ENCODE measurements at regions not wholly inside any gene's neighbourhood (a gene's known extent, or its start where the extent isn't known, plus 50 kb on each side); places are given as distances from the start of the nearest gene placed in this dataset.

- ChIA-PET POLR2A (no interaction called here), CTCF (no interaction called here)
- Histone ChIP-seq H3K27ac (ENCODE audit: low read depth, low read length) (no peak overlapping the region), H3K9me3 (ENCODE audit: control insufficient read depth, insufficient read depth, low read length) (no peaks in the 10 kb centered on the region), H3K27me3 (ENCODE audit: control insufficient read depth, insufficient read depth, low read length) (no peaks in the 10 kb centered on the region), H3K4me3 (ENCODE audit: low read depth, low read length) (no peak overlapping the region)
- TF ChIP-seq CTCF (IDR thresholded peaks at IDR 0.05; ENCODE audit: low read depth, low read length) = no peak
- no peak for DNase-seq (ENCODE audit: low read depth, low spot score)
Observed at GRCh38 chr5:8650186-8650585, 781.2 kb downstream of the MTRR start.

- POLR2A ChIA-PET = no interaction called here
- CTCF ChIA-PET = no interaction called here
- peak; percentile 10 for DNase-seq (ENCODE audit: low read depth, low spot score)
- Histone ChIP-seq H3K9me3 (ENCODE audit: control insufficient read depth, insufficient read depth, low read length) (no peaks in the 10 kb centered on the region), H3K4me3 (ENCODE audit: low read depth, low read length) (no peak overlapping the region), H3K27ac (ENCODE audit: low read depth, low read length) (no peak overlapping the region), H3K27me3 (ENCODE audit: control insufficient read depth, insufficient read depth, low read length) (no peaks in the 10 kb centered on the region)
- no peak for TF ChIP-seq CTCF (IDR thresholded peaks at IDR 0.05; ENCODE audit: low read depth, low read length)
Observed at GRCh38 chr5:8660133-8660893, 791.4 kb downstream of the MTRR start.

- no peak for TF ChIP-seq CTCF (IDR thresholded peaks at IDR 0.05; ENCODE audit: low read depth, low read length)
- Histone ChIP-seq H3K9me3 (ENCODE audit: control insufficient read depth, insufficient read depth, low read length) (no peaks in the 10 kb centered on the region), H3K4me3 (ENCODE audit: low read depth, low read length) (no peak overlapping the region), H3K27me3 (ENCODE audit: control insufficient read depth, insufficient read depth, low read length) (peaks cover 2% of the 10 kb centered on the region), H3K27ac (ENCODE audit: low read depth, low read length) (no peak overlapping the region)
- ChIA-PET CTCF (no interaction called here), POLR2A (no interaction called here)
- no peak for DNase-seq (ENCODE audit: low read depth, low spot score)
Observed at GRCh38 chr5:8663374-8663773, 794.4 kb downstream of the MTRR start.

- H3K9me3 ChIP-seq (ENCODE audit: control insufficient read depth, insufficient read depth, low read length) = no peaks in the 10 kb centered on the region
- no peak overlapping the region for H3K4me3 ChIP-seq (ENCODE audit: low read depth, low read length)
- ChIA-PET POLR2A (no interaction called here), CTCF (interaction anchor here (0.7 kb wide), 1 partner anchor 40 kb away, joined by 3 read pairs; no protein-coding TSS in a partner anchor)
- no peak for TF ChIP-seq CTCF (IDR thresholded peaks at IDR 0.05; ENCODE audit: low read depth, low read length)
- H3K27ac ChIP-seq (ENCODE audit: low read depth, low read length) = no peak overlapping the region
- H3K27me3 ChIP-seq (ENCODE audit: control insufficient read depth, insufficient read depth, low read length) = no peaks in the 10 kb centered on the region
- no peak for DNase-seq (ENCODE audit: low read depth, low spot score)
Observed at GRCh38 chr5:8675182-8675581, 806.2 kb downstream of the MTRR start.

GRCh38 chr5:8676695-8677094 is 807.7 kb downstream of the MTRR start:
- DNase-seq (ENCODE audit: low read depth, low spot score) = no peak
- POLR2A ChIA-PET = no interaction called here
- H3K27ac ChIP-seq (ENCODE audit: low read depth, low read length) = no peak overlapping the region
- no peak overlapping the region for H3K4me3 ChIP-seq (ENCODE audit: low read depth, low read length)
- no peaks in the 10 kb centered on the region for H3K9me3 ChIP-seq (ENCODE audit: control insufficient read depth, insufficient read depth, low read length)
- no peaks in the 10 kb centered on the region for H3K27me3 ChIP-seq (ENCODE audit: control insufficient read depth, insufficient read depth, low read length)
- CTCF ChIA-PET = interaction anchor here (0.9 to 1.2 kb wide), 2 partner anchors 167 to 336 kb away, joined by 3 to 4 read pairs; no protein-coding TSS in a partner anchor
- TF ChIP-seq CTCF (IDR thresholded peaks at IDR 0.05; ENCODE audit: low read depth, low read length) = no peak

Data from AG04450 (cell line).